B cell (primary cell): ENCODE measurements at regions not wholly inside any gene's neighbourhood (a gene's known extent, or its start where the extent isn't known, plus 50 kb on each side); places are given as distances from the start of the nearest gene placed in this dataset.
"Not testable (repeated sequence)": the region's sequence is repeated elsewhere in the genome, so short reads cannot be mapped to it uniquely, and the experiment has no call there.

Experiments used
- ATAC-seq: fragments of 200-7000 bp; cut with Tn5 transposase; one replicate; pipeline ENCODE4 v1.10.0; 2021; ENCODE audit warnings: low read depth, mild to moderate bottlenecking, moderate number of reproducible peaks, moderate library complexity
- CTCF ChIA-PET: fragments of 350-600 bp; sonication (Branson Sonifier 250); formaldehyde crosslinking; loops from one replicate; lab custom pipeline; 2021; ENCODE audit warnings: antibody characterized with exemption, inconsistent platforms; lab: Charles Lee
- POLR2A ChIA-PET: fragments of 350-600 bp; sonication (Branson Sonifier 250); formaldehyde crosslinking; loops from one replicate; lab custom pipeline; 2021; ENCODE audit warnings: antibody characterized with exemption; lab: Charles Lee
- DNase-seq: peaks from one replicate; pipeline ENCODE4 v3.0.0; 2013
- H2AFZ ChIP-seq: 2 replicates; pipeline ENCODE4 v1.6.1; 2012; ENCODE audit warnings: mild to moderate bottlenecking, low read depth, low read length; ENCODE audit not compliant: insufficient read depth, poor library complexity, severe bottlenecking
- H3K27ac ChIP-seq, 2 donors: 1 replicate in 1 of 2; 2 replicates in 1 of 2; pipeline ENCODE4 v1.5.1; 2012 to 2013; ENCODE audit warnings: low read length in 2 of 2, mild to moderate bottlenecking in 2 of 2, moderate library complexity in 1 of 2
- H3K27me3 ChIP-seq, 4 experiments: fragments of 200-600 bp in 1 of 4; sonication (generic) in 1 of 4; replicated peaks in 1 of 4; 1 replicate in 2 of 4; 2 replicates in 2 of 4; pipeline versions ENCODE4 v1.6.1 to v1.7.0; 2013 to 2016; ENCODE audit warnings: low read length in 3 of 4, mild to moderate bottlenecking in 2 of 4, mixed read lengths in 1 of 4, moderate library complexity in 1 of 4; ENCODE audit not compliant: insufficient read depth in 4 of 4, control insufficient read depth in 3 of 4; ENCODE audit errors: control extremely low read depth in 1 of 4
- H3K36me3 ChIP-seq, 2 experiments: replicated peaks in 1 of 2; 1 replicate in 1 of 2; 2 replicates in 1 of 2; pipeline versions ENCODE4 v1.6.1 to v1.7.1; 2013; ENCODE audit warnings: low read length in 1 of 2; ENCODE audit not compliant: insufficient read depth in 2 of 2, control insufficient read depth in 1 of 2; ENCODE audit errors: control extremely low read depth in 1 of 2, extremely low read depth in 1 of 2
- H3K4me1 ChIP-seq, 2 donors: fragments of 200-600 bp in 1 of 2; sonication (generic) in 1 of 2; 1 replicate in 1 of 2; 2 replicates in 1 of 2; pipeline versions ENCODE4 v1.5.1 to v1.6.1; 2013 to 2017; ENCODE audit warnings: low read length in 2 of 2; ENCODE audit not compliant: control insufficient read depth in 2 of 2, insufficient read depth in 2 of 2
- H3K4me2 ChIP-seq: replicated peaks from 2 replicates; pipeline ENCODE3; 2012; ENCODE audit warnings: mild to moderate bottlenecking, low read depth, low read length; ENCODE audit not compliant: poor library complexity, severe bottlenecking
- H3K4me3 ChIP-seq, 5 experiments: fragments of 200-600 bp in 1 of 5; sonication (generic) in 1 of 5; 1 replicate in 3 of 5; 2 replicates in 2 of 5; pipeline versions ENCODE4 v1.5.1 to v1.7.0; 2011 to 2016; ENCODE audit warnings: low read length in 4 of 5, mild to moderate bottlenecking in 4 of 5, low read depth in 2 of 5, control low read depth in 1 of 5, moderate library complexity in 1 of 5; ENCODE audit not compliant: insufficient read depth in 1 of 5; ENCODE audit errors: control extremely low read depth in 1 of 5, extremely low read depth in 1 of 5
- H3K79me2 ChIP-seq: fragments of 200-600 bp; sonication (generic); one replicate; pipeline ENCODE4 v1.6.0; 2016; ENCODE audit warnings: low read length; ENCODE audit not compliant: control insufficient read depth, insufficient read depth
- H3K9ac ChIP-seq: fragments of 200-600 bp; sonication (generic); 2 replicates; pipeline ENCODE4 v1.6.1; 2017; ENCODE audit warnings: mild to moderate bottlenecking, low read length, moderate library complexity
- H3K9me3 ChIP-seq, 3 donors: one replicate each; pipeline versions ENCODE4 v1.6.1 to v1.7.1; 2013; ENCODE audit warnings: low read length in 2 of 3; ENCODE audit not compliant: control insufficient read depth in 2 of 3, insufficient read depth in 1 of 3; ENCODE audit errors: control extremely low read depth in 1 of 3
- H4K20me1 ChIP-seq: 2 replicates; pipeline ENCODE4 v1.6.0; 2012; ENCODE audit warnings: mild to moderate bottlenecking, low read length; ENCODE audit not compliant: insufficient read depth, control insufficient read depth, poor library complexity, severe bottlenecking
- H3K27ac Mint-ChIP-seq: one replicate; pipeline ENCODE4 v1.8.0; 2021; ENCODE audit warnings: mixed read lengths
- H3K27me3 Mint-ChIP-seq: one replicate; pipeline ENCODE4 v1.8.0; 2021; ENCODE audit warnings: mixed read lengths
- H3K4me1 Mint-ChIP-seq: one replicate; pipeline ENCODE4 v1.8.0; 2021; ENCODE audit warnings: mixed read lengths
- H3K4me3 Mint-ChIP-seq: one replicate; pipeline ENCODE4 v1.8.0; 2021; ENCODE audit warnings: mixed read lengths
- H3K9me3 Mint-ChIP-seq: one replicate; pipeline ENCODE4 v1.8.0; 2022; ENCODE audit warnings: mixed read lengths; ENCODE audit not compliant: insufficient read depth
- CTCF ChIP-seq: fragments of 200-600 bp; IDR thresholded peaks from one replicate; pipeline ENCODE4 v1.8.0; 2022; ENCODE audit warnings: antibody characterized with exemption, mild to moderate bottlenecking
- EZH2 ChIP-seq: IDR thresholded peaks from 2 replicates; pipeline ENCODE4 v1.6.1; 2012; ENCODE audit warnings: borderline replicate concordance, low read depth, mild to moderate bottlenecking, moderate library complexity, low read length; ENCODE audit not compliant: insufficient read depth, poor library complexity, severe bottlenecking
- WGBS: methylation state at CpG from one replicate; pipeline ENCODE4 v1.1.5; 2013; ENCODE audit warnings: missing lambda C conversion rate; ENCODE audit not compliant: insufficient coverage; 5-methylcytosine and 5-hydroxymethylcytosine counted together
- intact Hi-C: fragments of 100-400 bp; cut with micrococcal nuclease; formaldehyde crosslinking; loops from one replicate; pipeline ENCODE4 v1.10.0; 2022

- 83% methylated on average over 2 of the region's 3 CpGs for WGBS
- Histone ChIP-seq H3K27me3 (no peaks in the 10 kb centered on the region), H3K9me3 (peaks cover 0 to 3% (median 0%) of the 10 kb centered on the region in 3 donors), H3K4me2 (no peak overlapping the region), H2AFZ (no peak overlapping the region), H3K79me2 (no peaks in the 10 kb centered on the region), H3K9ac (no peak overlapping the region), H4K20me1 (no peaks in the 10 kb centered on the region), H3K4me3 (no peak overlapping the region), H3K36me3 (no peaks in the 10 kb centered on the region), H3K27ac (no peak overlapping the region), H3K4me1 (no peaks in the 10 kb centered on the region)
- no peak overlapping the region for H3K27ac Mint-ChIP-seq
- H3K27me3 Mint-ChIP-seq = no peaks in the 10 kb centered on the region
- H3K9me3 Mint-ChIP-seq = peaks cover 5% of the 10 kb centered on the region
- CTCF ChIA-PET = no interaction called here
- H3K4me3 Mint-ChIP-seq = no peak overlapping the region
- no peak for DNase-seq
- TF ChIP-seq CTCF (no peak), EZH2 (no peak)
- intact Hi-C loops = no loop called here
- POLR2A ChIA-PET = no interaction called here
- ATAC-seq = no peak
- H3K4me1 Mint-ChIP-seq = no peaks in the 10 kb centered on the region
Observed at GRCh38 chr15:95035106-95035505, 803.7 kb downstream of the MCTP2 start.

DNA sequence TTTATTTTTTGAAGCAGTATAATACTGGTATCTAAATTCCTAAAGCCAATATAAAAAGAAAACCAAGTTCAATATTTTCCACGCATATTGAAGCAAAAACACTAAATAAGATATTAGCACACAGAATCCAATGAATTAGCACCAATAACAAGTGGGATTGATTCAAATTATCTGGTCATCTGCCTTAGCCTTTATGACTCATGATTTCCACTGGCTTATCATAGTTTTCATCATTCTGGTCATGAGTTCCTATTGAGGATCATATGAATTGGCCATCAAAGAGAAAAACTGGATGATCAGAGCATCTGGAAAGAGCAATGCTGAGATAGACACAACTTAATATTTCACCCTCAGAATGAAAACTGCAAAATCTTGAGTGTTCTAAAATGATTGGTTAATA, 809.9 kb downstream of the MCTP2 start:
- Histone ChIP-seq H4K20me1 (no peaks in the 10 kb centered on the region), H3K36me3 (no peaks in the 10 kb centered on the region), H3K27ac (no peak overlapping the region), H3K4me3 (no peak overlapping the region), H3K79me2 (no peaks in the 10 kb centered on the region), H2AFZ (no peak overlapping the region), H3K27me3 (no peaks in the 10 kb centered on the region), H3K9ac (no peak overlapping the region), H3K9me3 (peaks cover 0 to 3% (median 0%) of the 10 kb centered on the region in 3 donors), H3K4me2 (no peak overlapping the region), H3K4me1 (no peaks in the 10 kb centered on the region)
- no CpG with 5 or more reads among the region's 1 CpG for WGBS
- no peaks in the 10 kb centered on the region for H3K27me3 Mint-ChIP-seq
- H3K4me3 Mint-ChIP-seq = no peak overlapping the region
- DNase-seq = no peak
- no peaks in the 10 kb centered on the region for H3K4me1 Mint-ChIP-seq
- no peak for ATAC-seq
- intact Hi-C loops = no loop called here
- H3K27ac Mint-ChIP-seq = no peak overlapping the region
- no peaks in the 10 kb centered on the region for H3K9me3 Mint-ChIP-seq
- CTCF ChIA-PET = no interaction called here
- TF ChIP-seq CTCF (no peak), EZH2 (no peak)
- POLR2A ChIA-PET = no interaction called here

DNA sequence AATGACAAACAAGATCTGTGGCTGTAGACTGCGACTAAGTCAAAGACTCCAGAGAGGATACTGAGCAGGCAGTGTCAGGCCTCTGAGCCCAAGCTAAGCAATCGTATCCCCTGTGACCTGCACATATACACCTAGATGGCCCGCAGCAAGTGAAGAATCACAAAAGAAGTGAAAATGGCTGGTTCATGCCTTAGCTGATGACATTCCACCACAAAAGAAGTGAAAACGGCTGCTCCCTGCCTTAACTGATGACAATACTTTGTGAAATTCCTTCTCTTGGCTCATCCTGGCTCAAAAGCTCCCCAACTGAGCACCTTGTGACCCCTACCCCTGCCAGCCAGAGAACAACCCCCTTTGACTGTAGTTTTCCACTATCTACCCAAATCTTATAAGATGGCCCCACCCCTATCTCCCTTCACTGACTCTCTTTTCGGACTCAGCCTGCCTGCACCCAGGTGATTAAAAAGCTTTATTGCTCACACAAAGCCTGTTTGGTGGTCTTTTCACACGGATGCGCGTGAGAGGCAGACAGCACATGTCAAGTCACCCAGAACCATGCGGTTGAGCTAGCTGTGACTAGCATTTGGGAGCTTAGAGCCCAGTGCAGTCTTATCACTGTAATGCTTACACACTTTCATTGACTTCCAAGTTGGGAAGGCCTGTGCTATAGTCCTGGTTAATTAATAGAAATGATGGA, 812.0 kb downstream of the MCTP2 start:
- H2AFZ ChIP-seq, H3K4me3 ChIP-seq, H3K9me3 Mint-ChIP-seq, H3K27ac ChIP-seq, intact Hi-C loops, H3K4me3 Mint-ChIP-seq, H3K27ac Mint-ChIP-seq, H3K27me3 ChIP-seq, H3K9ac ChIP-seq, CTCF ChIA-PET, H3K4me2 ChIP-seq, H4K20me1 ChIP-seq, H3K27me3 Mint-ChIP-seq, H3K4me1 ChIP-seq, H3K36me3 ChIP-seq, H3K4me1 Mint-ChIP-seq, ATAC-seq, H3K79me2 ChIP-seq, H3K9me3 ChIP-seq, DNase-seq, POLR2A ChIA-PET: not testable (repeated sequence)
- WGBS = 88% methylated on average over 9 of the region's 9 CpGs
